ENCODE measurements at regions not wholly inside any gene's neighbourhood (a gene's known extent, or its start where the extent isn't known, plus 50 kb on each side); places are given as distances from the start of the nearest gene placed in this dataset.

- no peak for DNase-seq (ENCODE audit: low read depth in 4 of 4, low spot score in 3 of 4)
Observed at GRCh38 chr9:27990524-27990923, 417.2 kb upstream of the C9orf72 start.

GRCh38 chr9:27991221-27991620, 417.9 kb upstream of the C9orf72 start:
- DNase-seq (ENCODE audit: low read depth in 4 of 4, low spot score in 3 of 4) = no peak

- no peak for DNase-seq (ENCODE audit: low read depth in 4 of 4, low spot score in 3 of 4)
Observed at GRCh38 chr9:28001096-28001495, 427.8 kb upstream of the C9orf72 start.

- no peak for DNase-seq (ENCODE audit: low read depth in 4 of 4, low spot score in 3 of 4)
Observed at GRCh38 chr9:28004900-28005299, 431.6 kb upstream of the C9orf72 start.

- DNase-seq (ENCODE audit: low read depth in 4 of 4, low spot score in 3 of 4) = no peak
Observed at GRCh38 chr9:28005779-28006178, 432.5 kb upstream of the C9orf72 start.

- no peak for DNase-seq (ENCODE audit: low read depth in 4 of 4, low spot score in 3 of 4)
Observed at GRCh38 chr9:28007097-28007817, 434.0 kb upstream of the C9orf72 start.

- no peak for DNase-seq (ENCODE audit: low read depth in 4 of 4, low spot score in 3 of 4)
Observed at GRCh38 chr9:28014212-28014611, 440.9 kb upstream of the C9orf72 start.

GRCh38 chr9:28024676-28025075, 451.4 kb upstream of the C9orf72 start:
- no peak for DNase-seq (ENCODE audit: low read depth in 4 of 4, low spot score in 3 of 4)

GRCh38 chr9:28025186-28025585, 451.9 kb upstream of the C9orf72 start:
- DNase-seq (ENCODE audit: low read depth in 4 of 4, low spot score in 3 of 4) = no peak

- DNase-seq (ENCODE audit: low read depth in 4 of 4, low spot score in 3 of 4) = no peak
Observed at GRCh38 chr9:28031521-28032267, 458.4 kb upstream of the C9orf72 start.

GRCh38 chr9:28032268-28032590, 458.9 kb upstream of the C9orf72 start:
- DNase-seq (ENCODE audit: low read depth in 4 of 4, low spot score in 3 of 4) = no peak

GRCh38 chr9:28034242-28034641, 461.0 kb upstream of the C9orf72 start:
- DNase-seq (ENCODE audit: low read depth in 4 of 4, low spot score in 3 of 4) = no peak

GRCh38 chr9:28037968-28038367, 464.7 kb upstream of the C9orf72 start:
- no peak for DNase-seq (ENCODE audit: low read depth in 4 of 4, low spot score in 3 of 4)

GRCh38 chr9:28045051-28045450, 471.8 kb upstream of the C9orf72 start:
- no peak for DNase-seq (ENCODE audit: low read depth in 4 of 4, low spot score in 3 of 4)

GRCh38 chr9:28050046-28050445, 476.8 kb upstream of the C9orf72 start:
- no peak for DNase-seq (ENCODE audit: low read depth in 4 of 4, low spot score in 3 of 4)

- DNase-seq (ENCODE audit: low read depth in 4 of 4, low spot score in 3 of 4) = no peak
Observed at GRCh38 chr9:28050941-28051340, 477.7 kb upstream of the C9orf72 start.

- DNase-seq (ENCODE audit: low read depth in 4 of 4, low spot score in 3 of 4) = no peak
Observed at GRCh38 chr9:28051559-28052503, 478.6 kb upstream of the C9orf72 start.

- peak in 1 of 4 donors; percentile 11 for DNase-seq (ENCODE audit: low read depth in 4 of 4, low spot score in 3 of 4)
Observed at GRCh38 chr9:28053096-28053777, 480.0 kb upstream of the C9orf72 start.

- no peak for DNase-seq (ENCODE audit: low read depth in 4 of 4, low spot score in 3 of 4)
Observed at GRCh38 chr9:28056006-28056405, 482.7 kb upstream of the C9orf72 start.

- DNase-seq (ENCODE audit: low read depth in 4 of 4, low spot score in 3 of 4) = no peak
Observed at GRCh38 chr9:28056466-28056865, 483.2 kb upstream of the C9orf72 start.

GRCh38 chr9:28059192-28059591, 485.9 kb upstream of the C9orf72 start:
- no peak for DNase-seq (ENCODE audit: low read depth in 4 of 4, low spot score in 3 of 4)

All from left renal pelvis (tissue), 4 donors.